ENCODE measurements at regions not wholly inside any gene's neighbourhood (a gene's known extent, or its start where the extent isn't known, plus 50 kb on each side); places are given as distances from the start of the nearest gene placed in this dataset.
"Not testable (repeated sequence)": the region's sequence is repeated elsewhere in the genome, so short reads cannot be mapped to it uniquely, and the experiment has no call there.

DNA sequence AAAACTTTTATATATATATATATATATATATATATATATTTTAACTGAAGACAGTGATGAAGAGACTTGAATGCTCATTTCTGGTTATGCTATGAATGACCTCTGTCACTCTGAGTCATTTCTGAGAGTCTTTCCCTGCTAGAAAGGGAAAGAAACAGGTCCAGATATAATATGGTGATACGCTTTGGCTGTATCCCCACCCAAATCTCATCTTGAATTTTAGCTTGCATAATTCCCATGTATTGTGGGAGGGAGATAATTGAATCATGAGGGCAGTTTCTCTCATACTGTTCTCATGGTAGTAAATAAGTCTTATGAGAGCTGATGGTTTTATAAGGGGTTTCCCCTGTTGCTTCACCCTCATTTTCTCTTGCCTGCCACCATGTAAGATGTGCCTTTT lies 254.1 kb upstream of the IGFBP7 start:
- Histone ChIP-seq H3K27ac (ENCODE audit: low read depth, low read length) (no peak overlapping the region), H3K4me3 (ENCODE audit: low read length) (no peak overlapping the region), H3K4me1 (ENCODE audit: control insufficient read depth, insufficient read depth, low read length) (no peaks in the 10 kb centered on the region), H3K27me3 (ENCODE audit: control insufficient read depth, insufficient read depth, low read length) (no peaks in the 10 kb centered on the region), H3K36me3 (ENCODE audit: control insufficient read depth, insufficient read depth, low read length) (no peaks in the 10 kb centered on the region), H3K9ac (ENCODE audit: low read length) (no peak overlapping the region)

- no peaks in the 10 kb centered on the region for H3K36me3 ChIP-seq (ENCODE audit: control insufficient read depth, insufficient read depth, low read length)
Observed at GRCh38 chr4:57363346-57363745, 253.2 kb upstream of the IGFBP7 start.

GRCh38 chr4:57360681-57361080 lies 250.5 kb upstream of the IGFBP7 start:
- no peaks in the 10 kb centered on the region for H3K36me3 ChIP-seq (ENCODE audit: control insufficient read depth, insufficient read depth, low read length)
- no peak overlapping the region for H3K4me3 ChIP-seq (ENCODE audit: low read length)
- H3K27me3 ChIP-seq (ENCODE audit: control insufficient read depth, insufficient read depth, low read length): no peaks in the 10 kb centered on the region
- H3K27ac ChIP-seq (ENCODE audit: low read depth, low read length): no peak overlapping the region
- H3K4me1 ChIP-seq (ENCODE audit: control insufficient read depth, insufficient read depth, low read length): no peaks in the 10 kb centered on the region
- H3K9ac ChIP-seq (ENCODE audit: low read length): no peak overlapping the region

More at GRCh38 chr4:57363346-57363745, 253.2 kb upstream of the IGFBP7 start:
- H3K4me3 ChIP-seq (ENCODE audit: low read length): no peak overlapping the region
- H3K27ac ChIP-seq (ENCODE audit: low read depth, low read length): no peak overlapping the region
- H3K27me3 ChIP-seq (ENCODE audit: control insufficient read depth, insufficient read depth, low read length): no peaks in the 10 kb centered on the region
- H3K4me1 ChIP-seq (ENCODE audit: control insufficient read depth, insufficient read depth, low read length): no peaks in the 10 kb centered on the region
- no peak overlapping the region for H3K9ac ChIP-seq (ENCODE audit: low read length)

DNA sequence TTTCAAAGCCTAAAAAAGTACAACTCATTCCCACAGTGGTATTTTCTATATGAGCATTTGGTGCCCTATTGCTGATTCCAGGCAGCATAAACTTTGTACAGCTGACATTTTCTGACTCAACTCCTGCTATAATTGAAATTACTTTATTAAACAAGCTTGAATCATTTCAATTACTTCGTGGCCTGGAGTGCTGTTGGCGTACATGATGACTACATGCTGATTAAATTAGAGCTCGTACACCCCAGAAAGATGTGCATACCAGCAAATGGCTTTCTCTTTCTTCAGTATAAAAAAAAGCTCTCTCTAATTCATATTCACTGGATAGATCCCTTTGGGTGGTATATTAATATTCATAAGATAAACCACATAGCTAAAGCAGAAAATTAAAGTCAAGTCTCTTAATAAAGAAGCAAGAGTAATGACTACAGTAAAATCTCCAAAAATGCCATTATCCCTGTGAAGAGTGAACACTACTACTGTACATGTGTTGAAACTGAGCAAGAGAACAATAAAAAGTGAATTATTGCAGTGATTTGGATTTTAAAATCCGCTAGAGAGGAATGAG lies 245.0 kb upstream of the IGFBP7 start:
- Histone ChIP-seq H3K27ac (ENCODE audit: low read depth, low read length) (no peak overlapping the region), H3K4me3 (ENCODE audit: low read length) (no peak overlapping the region), H3K36me3 (ENCODE audit: control insufficient read depth, insufficient read depth, low read length) (no peaks in the 10 kb centered on the region), H3K27me3 (ENCODE audit: control insufficient read depth, insufficient read depth, low read length) (no peaks in the 10 kb centered on the region), H3K9ac (ENCODE audit: low read length) (no peak overlapping the region), H3K4me1 (ENCODE audit: control insufficient read depth, insufficient read depth, low read length) (no peaks in the 10 kb centered on the region)

GRCh38 chr4:57351731-57352130 lies 241.5 kb upstream of the IGFBP7 start:
- no peak overlapping the region for H3K4me3 ChIP-seq (ENCODE audit: low read length)
- H3K27ac ChIP-seq (ENCODE audit: low read depth, low read length): no peak overlapping the region
- no peaks in the 10 kb centered on the region for H3K27me3 ChIP-seq (ENCODE audit: control insufficient read depth, insufficient read depth, low read length)
- no peak overlapping the region for H3K9ac ChIP-seq (ENCODE audit: low read length)
- H3K36me3 ChIP-seq (ENCODE audit: control insufficient read depth, insufficient read depth, low read length): no peaks in the 10 kb centered on the region
- H3K4me1 ChIP-seq (ENCODE audit: control insufficient read depth, insufficient read depth, low read length): no peaks in the 10 kb centered on the region

DNA sequence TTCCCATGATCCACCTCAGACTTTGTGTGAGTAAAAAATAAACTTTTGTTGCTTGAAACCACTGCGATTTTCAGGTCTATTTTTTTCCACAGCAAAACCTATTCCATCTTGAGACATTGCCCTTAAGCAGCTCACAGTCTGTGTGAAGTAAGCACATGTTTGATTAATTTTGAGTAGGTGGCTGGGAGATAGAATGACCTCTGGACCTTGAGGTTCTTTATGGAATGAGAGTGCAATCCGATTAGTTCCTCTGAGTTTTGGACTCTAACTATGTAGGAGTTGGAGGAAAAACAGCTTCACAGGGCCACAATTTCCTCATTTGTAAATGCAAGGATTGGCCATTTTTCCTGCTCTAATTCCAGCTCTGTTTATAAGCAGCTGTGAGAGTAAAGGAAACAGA lies 234.1 kb upstream of the IGFBP7 start:
- Histone ChIP-seq H3K4me1 (ENCODE audit: control insufficient read depth, insufficient read depth, low read length) (no peaks in the 10 kb centered on the region), H3K36me3 (ENCODE audit: control insufficient read depth, insufficient read depth, low read length) (no peaks in the 10 kb centered on the region), H3K9ac (ENCODE audit: low read length) (no peak overlapping the region), H3K27ac (ENCODE audit: low read depth, low read length) (no peak overlapping the region), H3K27me3 (ENCODE audit: control insufficient read depth, insufficient read depth, low read length) (no peaks in the 10 kb centered on the region), H3K4me3 (ENCODE audit: low read length) (no peak overlapping the region)

DNA sequence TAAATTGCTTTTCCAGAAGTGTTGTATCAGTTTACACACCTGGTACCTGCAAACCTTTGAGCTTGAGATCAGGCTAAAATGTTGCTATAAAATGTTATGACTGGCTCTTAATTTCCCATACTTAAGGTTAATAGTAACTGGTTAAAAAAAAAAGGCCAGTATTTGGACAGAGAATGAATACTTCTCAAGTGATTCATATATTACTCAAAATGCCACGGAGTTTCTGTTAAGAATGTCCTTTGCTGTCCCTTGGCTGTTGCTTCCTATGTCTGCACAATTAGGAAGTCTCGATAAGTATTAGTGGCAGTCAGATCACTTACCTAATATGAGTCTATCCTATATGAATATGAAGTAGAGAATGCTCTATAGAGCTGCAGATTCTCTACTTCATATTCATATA lies 232.2 kb upstream of the IGFBP7 start:
- no peak overlapping the region for H3K27ac ChIP-seq (ENCODE audit: low read depth, low read length)
- no peak overlapping the region for H3K9ac ChIP-seq (ENCODE audit: low read length)
- no peak overlapping the region for H3K4me3 ChIP-seq (ENCODE audit: low read length)
- no peaks in the 10 kb centered on the region for H3K36me3 ChIP-seq (ENCODE audit: control insufficient read depth, insufficient read depth, low read length)
- H3K27me3 ChIP-seq (ENCODE audit: control insufficient read depth, insufficient read depth, low read length): no peaks in the 10 kb centered on the region
- H3K4me1 ChIP-seq (ENCODE audit: control insufficient read depth, insufficient read depth, low read length): no peaks in the 10 kb centered on the region

DNA sequence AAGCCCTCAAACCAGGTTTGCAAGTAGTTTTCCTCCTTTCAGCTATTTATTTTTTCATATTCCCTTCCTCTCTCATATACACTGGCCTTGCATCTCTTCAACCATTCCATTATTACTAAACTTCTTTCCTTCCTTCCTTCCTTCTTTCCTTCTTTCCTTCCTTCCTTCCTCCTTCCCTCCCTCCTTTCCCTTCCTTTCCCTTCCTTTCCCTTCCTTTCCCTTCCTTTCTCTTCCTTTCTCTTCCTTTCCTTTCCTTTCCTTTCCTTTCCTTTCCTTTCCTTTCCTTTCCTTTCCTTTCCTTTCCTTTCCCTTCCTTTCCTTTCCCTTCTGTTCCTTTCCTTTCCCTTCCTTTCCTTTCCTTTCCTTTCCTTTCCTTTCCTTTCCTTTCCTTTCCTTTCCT lies 228.7 kb upstream of the IGFBP7 start:
- H3K4me3 ChIP-seq (ENCODE audit: low read length); H3K27ac ChIP-seq (ENCODE audit: low read depth, low read length); H3K4me1 ChIP-seq (ENCODE audit: control insufficient read depth, insufficient read depth, low read length); H3K9ac ChIP-seq (ENCODE audit: low read length); H3K36me3 ChIP-seq (ENCODE audit: control insufficient read depth, insufficient read depth, low read length); H3K27me3 ChIP-seq (ENCODE audit: control insufficient read depth, insufficient read depth, low read length): not testable (repeated sequence)

DNA sequence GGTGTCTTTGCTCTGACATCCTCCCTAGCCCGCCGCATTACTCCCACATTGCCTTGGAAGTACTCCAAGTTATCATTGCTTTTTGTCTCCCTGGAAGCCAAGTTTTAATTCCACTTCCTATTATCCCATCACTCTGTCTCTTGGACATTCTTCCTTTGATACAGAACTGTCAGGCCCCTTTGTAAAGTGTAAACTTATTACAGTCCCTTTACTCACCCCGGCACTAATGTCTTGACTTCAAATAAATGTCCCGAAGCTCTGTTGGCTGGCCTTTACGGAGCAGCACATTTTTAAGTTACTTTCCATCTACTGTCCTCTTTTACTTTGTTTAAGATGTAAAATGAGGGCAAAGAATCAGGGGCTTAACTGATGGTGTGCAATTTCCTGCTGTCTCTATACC lies 223.5 kb upstream of the IGFBP7 start:
- H3K4me3 ChIP-seq (ENCODE audit: low read length): no peak overlapping the region
- no peak overlapping the region for H3K9ac ChIP-seq (ENCODE audit: low read length)
- H3K4me1 ChIP-seq (ENCODE audit: control insufficient read depth, insufficient read depth, low read length): no peaks in the 10 kb centered on the region
- no peaks in the 10 kb centered on the region for H3K27me3 ChIP-seq (ENCODE audit: control insufficient read depth, insufficient read depth, low read length)
- no peak overlapping the region for H3K27ac ChIP-seq (ENCODE audit: low read depth, low read length)
- no peaks in the 10 kb centered on the region for H3K36me3 ChIP-seq (ENCODE audit: control insufficient read depth, insufficient read depth, low read length)

DNA sequence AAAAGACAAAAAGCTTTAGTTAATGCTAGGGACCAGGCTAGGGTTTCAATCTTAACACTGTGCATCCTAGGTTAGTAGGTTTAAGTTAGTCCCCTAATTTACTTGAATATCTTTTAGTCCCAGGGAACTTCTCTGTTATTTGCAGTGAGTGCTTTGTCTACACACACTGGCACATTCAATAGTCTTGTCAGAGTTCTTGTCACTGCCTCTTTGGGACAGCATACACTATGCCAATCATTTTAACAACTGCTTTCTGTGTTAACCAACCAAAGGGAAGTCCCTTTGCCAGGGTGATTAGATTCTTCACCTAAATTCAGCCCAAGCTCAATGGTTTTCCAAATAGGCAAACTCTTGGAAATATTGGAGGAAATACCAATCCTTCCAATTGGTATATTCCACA lies 221.8 kb upstream of the IGFBP7 start:
- H3K9ac ChIP-seq (ENCODE audit: low read length): no peak overlapping the region
- no peaks in the 10 kb centered on the region for H3K27me3 ChIP-seq (ENCODE audit: control insufficient read depth, insufficient read depth, low read length)
- H3K36me3 ChIP-seq (ENCODE audit: control insufficient read depth, insufficient read depth, low read length): no peaks in the 10 kb centered on the region
- no peaks in the 10 kb centered on the region for H3K4me1 ChIP-seq (ENCODE audit: control insufficient read depth, insufficient read depth, low read length)
- H3K27ac ChIP-seq (ENCODE audit: low read depth, low read length): no peak overlapping the region
- no peak overlapping the region for H3K4me3 ChIP-seq (ENCODE audit: low read length)

DNA sequence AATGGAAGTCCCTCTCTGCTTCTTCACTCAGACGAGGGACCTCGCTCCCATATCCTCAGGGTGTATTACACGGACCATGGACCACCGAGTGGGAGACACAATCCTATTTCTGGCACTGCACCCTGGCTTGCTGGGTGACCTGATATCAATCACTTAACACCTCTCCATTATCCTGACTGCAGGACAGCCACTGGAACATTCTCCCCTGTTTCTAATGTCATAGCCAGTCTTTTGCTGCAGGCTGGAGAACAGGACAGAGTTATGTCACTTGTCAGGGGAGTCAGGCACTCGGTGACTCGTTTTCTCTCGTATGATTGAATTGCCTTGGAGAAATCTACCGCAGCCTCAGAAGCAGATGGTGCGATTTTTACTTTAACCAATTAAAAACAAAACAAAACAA lies 219.1 kb upstream of the IGFBP7 start:
- no peak overlapping the region for H3K9ac ChIP-seq (ENCODE audit: low read length)

GRCh38 chr4:57324673-57325307 lies 214.6 kb upstream of the IGFBP7 start:
- no peaks in the 10 kb centered on the region for H3K4me1 ChIP-seq (ENCODE audit: control insufficient read depth, insufficient read depth, low read length)
- H3K4me3 ChIP-seq (ENCODE audit: low read length): no peak overlapping the region
- H3K36me3 ChIP-seq (ENCODE audit: control insufficient read depth, insufficient read depth, low read length): no peaks in the 10 kb centered on the region
- H3K27ac ChIP-seq (ENCODE audit: low read depth, low read length): no peak overlapping the region
- no peaks in the 10 kb centered on the region for H3K27me3 ChIP-seq (ENCODE audit: control insufficient read depth, insufficient read depth, low read length)
- no peak overlapping the region for H3K9ac ChIP-seq (ENCODE audit: low read length)

More for the DNA sequence above, 219.1 kb upstream of the IGFBP7 start:
- H3K27ac ChIP-seq (ENCODE audit: low read depth, low read length): no peak overlapping the region
- no peaks in the 10 kb centered on the region for H3K36me3 ChIP-seq (ENCODE audit: control insufficient read depth, insufficient read depth, low read length)
- no peak overlapping the region for H3K4me3 ChIP-seq (ENCODE audit: low read length)
- H3K4me1 ChIP-seq (ENCODE audit: control insufficient read depth, insufficient read depth, low read length): no peaks in the 10 kb centered on the region
- no peaks in the 10 kb centered on the region for H3K27me3 ChIP-seq (ENCODE audit: control insufficient read depth, insufficient read depth, low read length)

DNA sequence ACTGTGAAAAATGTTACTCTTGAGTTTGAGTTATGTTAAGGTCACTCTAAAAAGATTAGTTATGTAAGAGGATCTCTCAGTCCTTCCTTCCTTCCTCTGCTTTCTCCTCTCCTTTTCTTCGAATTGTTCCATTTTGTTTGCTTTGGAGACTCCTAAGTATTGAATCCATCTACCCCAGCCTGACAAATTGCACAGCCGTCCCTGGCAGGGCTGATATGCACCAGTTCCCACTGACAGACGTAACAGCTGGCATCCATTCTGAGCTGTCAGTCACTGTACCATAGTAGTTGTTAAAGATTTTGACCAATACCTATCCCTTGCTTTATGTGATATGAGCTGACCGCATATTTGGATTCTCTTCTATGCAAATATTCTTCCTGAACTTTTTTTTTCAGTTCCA lies 210.7 kb upstream of the IGFBP7 start:
- Histone ChIP-seq H3K36me3 (ENCODE audit: control insufficient read depth, insufficient read depth, low read length) (no peaks in the 10 kb centered on the region), H3K27ac (ENCODE audit: low read depth, low read length) (no peak overlapping the region), H3K27me3 (ENCODE audit: control insufficient read depth, insufficient read depth, low read length) (no peaks in the 10 kb centered on the region), H3K4me1 (ENCODE audit: control insufficient read depth, insufficient read depth, low read length) (no peaks in the 10 kb centered on the region), H3K4me3 (ENCODE audit: low read length) (no peak overlapping the region), H3K9ac (ENCODE audit: low read length) (no peak overlapping the region)

All from rectal smooth muscle tissue (tissue), 1 donor.